C1 segment of cervical spinal cord (tissue), 14 donors: ENCODE measurements at regions not wholly inside any gene's neighbourhood (a gene's known extent, or its start where the extent isn't known, plus 50 kb on each side); places are given as distances from the start of the nearest gene placed in this dataset.
"Not testable (repeated sequence)": the region's sequence is repeated elsewhere in the genome, so short reads cannot be mapped to it uniquely, and the experiment has no call there.

ENCODE experiments used
- DNase-seq, 14 donors: peaks; one replicate each; lab custom pipeline; 2025; lab: John Stamatoyannopoulos, UW

GRCh38 chr17:33892717-33893591, 362.1 kb upstream of the CCL2 start:
- no peak for DNase-seq

- peak in 1 of 14 donors; percentile 67 for DNase-seq
Observed at GRCh38 chr17:33895491-33895890, 359.6 kb upstream of the CCL2 start.

DNA sequence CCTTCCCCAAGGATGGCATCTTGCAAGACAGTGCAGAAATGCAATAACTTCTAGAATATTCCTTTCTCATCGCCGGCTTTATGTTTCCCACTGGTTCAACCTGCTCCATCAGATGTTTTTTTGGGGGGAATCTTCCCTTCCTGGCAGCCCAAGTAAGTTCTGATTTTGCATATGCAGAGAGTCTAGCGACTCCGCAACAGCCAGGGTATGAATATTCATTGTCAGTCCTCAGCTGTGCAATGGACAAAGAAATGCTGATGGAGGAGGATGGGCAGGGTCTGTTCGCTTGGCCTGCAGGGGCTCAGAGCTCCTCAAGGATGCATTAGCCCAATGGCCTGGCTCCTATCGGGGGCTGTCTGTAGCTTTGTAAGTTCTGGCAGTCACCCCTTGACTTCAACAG, 358.8 kb upstream of the CCL2 start:
- DNase-seq, result no peak

DNA sequence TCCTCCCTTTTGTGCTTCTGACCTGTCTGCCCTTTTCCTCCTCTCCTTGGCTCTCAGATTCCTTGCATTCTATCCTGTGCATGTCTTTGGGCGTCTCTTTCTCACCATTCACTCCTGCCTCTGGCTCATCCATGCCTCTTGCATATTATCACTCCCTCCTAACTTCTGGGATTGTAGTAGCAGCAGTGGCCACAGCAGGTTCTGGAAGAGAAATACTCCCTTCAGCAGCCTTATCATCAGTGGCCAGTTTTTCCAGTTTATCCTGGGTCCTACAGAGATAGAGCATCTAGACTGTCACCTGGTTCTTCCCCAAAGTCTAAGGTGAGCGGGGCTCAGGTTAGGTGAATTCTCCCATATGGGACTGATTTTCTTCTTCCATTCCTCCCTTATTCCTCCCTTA, 354.0 kb upstream of the CCL2 start:
- DNase-seq, result no peak

GRCh38 chr17:33902901-33903449, 352.1 kb upstream of the CCL2 start:
- no peak for DNase-seq

DNA sequence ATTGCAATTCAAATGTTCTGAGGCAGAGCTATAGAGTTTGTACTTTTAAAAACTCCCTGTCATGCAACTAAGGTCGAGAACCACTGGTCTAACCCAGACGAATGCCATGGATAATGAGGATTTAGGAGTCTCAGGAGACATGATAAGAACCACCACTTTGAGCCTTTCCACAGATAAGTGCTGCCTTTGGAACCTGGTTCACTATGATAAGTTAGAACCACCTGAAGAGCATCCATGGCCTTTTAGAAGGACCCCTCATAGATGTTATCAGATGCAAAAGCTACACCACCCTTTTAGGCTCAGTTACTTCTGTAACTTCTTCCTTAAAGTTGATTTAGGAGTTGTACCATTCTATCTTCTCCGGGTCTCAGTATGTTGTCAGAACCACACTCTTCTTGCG, 350.6 kb upstream of the CCL2 start:
- no peak for DNase-seq

DNA sequence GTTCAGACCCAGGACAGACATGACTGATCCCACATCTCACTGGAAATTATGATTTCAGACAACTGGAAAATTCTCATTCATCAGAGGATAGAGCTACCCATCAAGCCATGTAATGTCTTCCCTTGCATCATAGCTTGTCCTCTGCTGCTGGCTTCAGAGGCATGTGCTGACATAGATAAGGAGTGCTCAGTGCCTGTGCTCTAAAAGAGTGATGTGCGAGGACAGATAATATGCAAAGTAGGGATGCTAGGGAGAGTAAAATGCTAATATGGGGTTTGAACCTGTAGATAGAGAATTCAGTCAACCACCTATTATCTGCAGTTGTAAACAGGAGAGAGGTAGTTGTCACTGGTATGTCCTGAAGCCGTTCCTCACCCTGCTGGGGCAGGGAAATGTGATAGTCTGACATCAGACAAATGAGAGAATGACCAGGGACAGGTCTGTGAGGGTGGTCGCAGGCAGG, 349.7 kb upstream of the CCL2 start:
- DNase-seq, result no peak

DNA sequence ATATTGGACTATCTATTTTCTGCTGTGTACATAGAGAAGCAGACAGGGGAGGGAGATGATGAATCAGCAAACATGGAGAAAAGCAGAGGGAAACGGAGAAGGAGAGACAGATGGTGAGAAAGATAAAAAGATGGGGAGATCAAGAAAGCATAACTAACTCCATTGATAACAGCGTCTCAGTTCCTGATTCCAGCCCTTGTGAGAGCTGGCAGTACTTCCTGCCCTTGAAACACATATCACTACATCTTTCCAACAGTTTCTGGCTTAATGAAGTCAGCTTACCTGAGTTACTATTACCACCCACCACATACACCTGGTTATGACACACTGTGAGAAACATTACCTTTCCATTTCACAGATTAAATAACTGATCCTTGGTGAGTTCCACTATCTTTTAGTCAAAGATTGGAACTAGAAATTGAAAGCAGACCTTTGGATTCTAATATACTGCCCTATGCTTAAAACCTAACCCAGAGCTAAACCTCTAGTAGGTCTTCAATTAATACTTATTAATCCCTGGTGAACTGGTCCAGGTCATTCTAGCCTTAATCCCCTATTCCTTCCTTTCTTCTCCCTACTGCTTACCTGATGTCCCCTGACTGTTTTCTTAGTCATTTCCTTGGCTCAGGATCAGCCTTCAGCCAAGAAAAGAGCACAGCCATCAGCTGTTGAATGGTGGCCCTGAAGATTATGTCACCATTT, 346.6 kb upstream of the CCL2 start:
- no peak for DNase-seq

GRCh38 chr17:33910200-33910857, 344.8 kb upstream of the CCL2 start:
- no peak for DNase-seq

- no peak for DNase-seq
Observed at GRCh38 chr17:33914125-33914524, 341.0 kb upstream of the CCL2 start.

DNA sequence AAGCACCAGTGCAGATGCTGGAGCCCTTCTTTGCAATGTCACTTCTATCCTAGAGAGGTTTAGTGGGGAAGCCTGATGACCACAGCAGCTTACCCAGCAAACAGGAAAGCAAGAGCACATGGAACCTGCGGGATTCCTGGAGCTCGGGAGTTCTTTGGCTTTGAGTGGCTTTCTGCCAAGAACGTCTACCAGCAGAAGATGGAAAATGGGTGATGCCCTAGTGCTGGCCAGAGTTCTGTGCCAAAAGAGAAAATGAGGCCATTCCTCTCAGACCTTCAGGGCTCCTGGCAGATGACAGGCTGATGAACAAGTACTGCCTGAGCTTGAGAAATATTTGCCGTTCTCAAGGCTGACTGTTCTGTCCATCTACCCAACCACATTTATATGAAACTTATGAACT, 332.1 kb upstream of the CCL2 start:
- peak in 2 of 14 donors; percentile 33 to 95 for DNase-seq

DNA sequence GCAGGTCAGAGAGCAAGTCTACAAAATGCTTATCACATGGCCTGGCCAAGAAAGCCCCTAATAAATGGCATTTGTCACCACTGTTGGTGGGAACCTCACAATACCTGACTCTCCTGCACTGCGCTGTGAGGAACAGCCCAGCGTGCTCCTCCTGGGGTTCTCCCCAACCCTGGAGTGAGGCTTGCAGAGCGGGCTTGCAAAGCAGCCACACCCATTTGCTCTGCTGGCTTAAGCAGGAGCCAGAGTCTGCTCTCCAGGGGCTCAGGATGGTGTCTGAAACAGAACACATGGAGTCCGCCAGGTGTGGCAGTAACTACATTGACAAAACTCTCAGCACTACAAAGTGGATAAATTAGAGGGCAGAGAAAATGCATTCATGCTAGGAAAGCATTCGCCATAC, 331.0 kb upstream of the CCL2 start:
- DNase-seq, result no peak

DNA sequence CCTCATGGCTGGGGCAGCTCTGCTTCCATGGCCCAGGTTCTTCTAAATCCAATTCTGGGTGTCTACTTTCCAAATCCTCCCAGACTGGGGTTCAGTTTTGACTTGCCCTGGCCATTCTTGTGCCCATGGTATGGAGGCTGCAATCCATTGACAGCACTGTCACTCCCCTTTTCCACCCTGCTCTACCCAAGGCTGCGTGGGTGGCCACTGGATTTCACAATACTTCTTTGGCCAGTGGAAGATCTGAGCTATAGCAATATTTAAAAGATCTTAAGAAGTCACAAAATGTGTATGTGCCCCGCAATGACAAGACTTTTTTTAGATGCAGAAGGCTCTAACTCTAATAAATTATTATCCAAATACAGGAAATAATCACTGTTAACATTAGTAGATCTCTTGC, 329.4 kb upstream of the CCL2 start:
- no peak for DNase-seq

DNA sequence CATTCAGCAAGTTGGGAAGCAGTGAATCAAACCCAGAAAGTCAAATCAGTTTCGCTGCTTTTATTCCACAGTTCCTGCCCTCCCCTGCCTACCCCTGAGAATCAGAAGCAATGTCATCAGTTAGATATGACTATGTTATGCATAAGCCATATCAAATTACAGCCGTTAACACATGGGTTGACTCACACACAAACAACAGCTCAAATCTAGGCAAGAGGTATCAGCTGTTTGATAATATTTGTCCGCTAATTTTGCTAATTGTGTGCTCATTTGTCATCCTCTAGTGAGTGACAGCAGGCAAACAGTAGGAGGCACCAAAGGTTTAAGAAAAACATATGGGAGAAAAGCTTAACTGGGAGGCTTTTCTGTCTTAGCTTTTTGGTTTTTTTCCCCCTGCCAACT, 327.4 kb upstream of the CCL2 start:
- peak in 1 of 14 donors; percentile 25 for DNase-seq

DNA sequence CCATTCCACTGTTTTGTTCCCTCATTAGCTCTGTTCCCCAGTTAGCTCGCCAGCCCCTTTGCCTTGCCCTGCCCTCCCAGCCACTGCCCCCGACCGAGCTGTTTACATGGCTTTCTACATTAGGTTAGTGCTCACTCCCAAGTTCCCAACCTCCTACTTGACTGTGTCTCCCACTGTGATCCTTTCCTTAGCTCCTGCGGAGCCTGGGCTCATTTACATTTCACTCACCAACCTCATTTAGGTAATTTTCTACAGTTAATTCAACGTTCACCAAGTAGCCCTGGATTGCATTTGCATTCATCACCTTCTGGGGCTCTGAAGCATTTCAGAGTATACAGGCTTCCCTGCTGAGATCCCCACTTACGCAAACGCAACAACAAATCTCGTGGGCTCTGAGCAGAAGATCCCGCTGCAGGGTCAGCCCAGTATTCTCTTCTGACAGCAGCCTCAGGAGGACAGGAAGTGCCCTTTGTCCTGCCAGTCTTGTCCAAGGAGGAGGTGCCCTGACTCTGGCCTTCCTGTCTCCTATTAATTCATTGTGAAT, 325.8 kb upstream of the CCL2 start:
- no peak for DNase-seq

DNA sequence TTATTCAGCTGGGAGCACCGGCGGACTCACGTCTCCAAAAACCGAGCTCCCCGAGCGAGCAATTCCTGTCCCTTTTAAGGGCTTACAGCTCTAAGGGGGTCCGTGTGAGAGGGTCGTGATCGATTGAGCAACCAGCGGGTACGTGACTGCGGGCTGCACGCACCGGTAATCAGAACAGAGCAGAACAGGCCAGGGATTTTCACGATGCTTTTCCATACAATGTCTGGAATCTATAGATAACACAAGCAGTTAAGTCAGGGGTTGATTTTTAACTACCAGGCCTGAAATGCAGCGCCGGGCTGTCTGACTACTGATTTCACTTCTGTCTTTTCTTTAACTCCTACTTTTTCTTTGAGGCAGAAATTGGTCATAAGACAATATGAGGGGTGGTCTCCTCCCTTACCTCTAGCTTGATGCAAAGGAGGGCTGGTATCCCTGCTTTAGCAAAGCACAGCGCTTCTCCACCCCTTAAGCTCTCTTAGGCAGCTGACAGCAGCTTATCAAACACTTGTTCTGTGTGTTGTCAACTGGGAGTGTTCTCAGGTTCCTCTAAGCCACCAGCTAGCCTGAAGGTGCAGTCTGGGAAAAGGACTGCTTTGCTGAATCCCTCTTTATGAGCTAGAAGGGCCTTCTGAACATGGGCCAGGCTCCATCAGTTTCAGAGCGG, 323.8 kb upstream of the CCL2 start:
- DNase-seq, result not testable (repeated sequence)

GRCh38 chr17:33932996-33933395, 322.1 kb upstream of the CCL2 start:
- no peak for DNase-seq

- DNase-seq, result no peak
Observed at GRCh38 chr17:33933576-33933975, 321.5 kb upstream of the CCL2 start.

DNA sequence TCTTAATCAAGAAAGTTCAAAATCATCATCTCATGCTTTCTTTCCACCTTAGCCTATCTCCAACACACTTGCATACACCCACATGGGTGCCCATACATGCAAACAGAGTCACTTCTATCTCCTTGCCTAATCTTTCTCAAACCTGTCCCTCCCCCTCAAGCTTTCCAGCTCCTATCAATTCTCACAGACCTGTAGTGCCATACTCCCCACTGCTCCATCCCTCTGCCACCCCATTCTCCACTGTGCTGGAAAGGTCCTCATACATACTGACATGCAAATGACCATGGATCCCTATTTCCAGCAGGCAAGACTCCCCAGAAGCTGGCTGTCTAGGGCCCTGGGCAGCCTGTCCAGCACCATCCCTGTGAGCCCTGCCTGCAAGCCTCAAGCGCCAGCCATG, 320.4 kb upstream of the CCL2 start:
- no peak for DNase-seq

DNA sequence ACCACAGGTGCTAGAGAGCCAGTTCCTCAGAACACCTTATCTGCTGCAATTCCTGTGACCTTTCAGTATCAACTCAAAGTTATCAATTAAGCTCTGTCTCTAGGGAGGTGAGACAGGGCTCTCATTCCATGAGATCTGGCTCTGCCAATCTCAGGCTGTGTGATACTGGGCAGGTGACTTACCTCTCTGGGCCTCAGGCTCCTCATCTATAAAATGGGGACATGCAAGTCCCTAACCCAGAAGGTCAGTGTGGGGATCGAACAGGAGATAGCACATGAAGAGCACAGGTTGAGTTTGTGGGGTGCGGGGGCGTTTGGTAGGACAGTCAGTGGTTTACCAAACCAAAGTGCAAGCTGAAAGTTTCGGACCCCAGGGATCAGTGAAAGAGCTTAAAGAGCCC, 319.3 kb upstream of the CCL2 start:
- no peak for DNase-seq

GRCh38 chr17:33936764-33937163, 318.3 kb upstream of the CCL2 start:
- DNase-seq, result peak in 1 of 14 donors; percentile 64
